ENCODE measurements at regions not wholly inside any gene's neighbourhood (a gene's known extent, or its start where the extent isn't known, plus 50 kb on each side); places are given as distances from the start of the nearest gene placed in this dataset.

DNA sequence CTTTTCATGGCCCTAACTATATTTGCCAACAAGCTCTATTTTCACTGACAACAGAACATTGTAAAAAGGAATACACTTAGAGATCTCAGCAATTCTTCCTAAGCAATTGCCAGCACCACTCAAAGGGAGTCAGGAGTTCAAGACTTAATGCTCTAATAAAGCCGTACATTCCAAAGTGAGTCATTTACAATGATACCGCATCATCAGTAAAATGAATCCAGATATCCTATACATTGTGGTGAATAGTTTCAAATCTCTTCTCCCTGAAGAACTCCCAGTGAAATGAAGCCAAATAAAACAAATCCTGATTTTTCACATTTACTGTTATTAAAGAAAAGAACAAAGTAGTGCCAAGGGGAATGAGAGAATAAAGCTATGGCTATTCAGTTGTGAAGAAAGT is 2898.7 kb upstream of the PCDH20 start:
- Mint-ChIP-seq H3K4me1 (no peaks in the 10 kb centered on the region), H3K27ac (no peak overlapping the region), H3K36me3 (ENCODE audit: low read depth) (no peaks in the 10 kb centered on the region), H3K4me3 (no peak overlapping the region), H3K27me3 (no peaks in the 10 kb centered on the region)
- ATAC-seq (no peak), DNase-seq (no peak)
- no peaks in the 10 kb centered on the region for H3K9me3 ChIP-seq (ENCODE audit: control insufficient read depth, low read length, poor library complexity, severe bottlenecking)

DNA sequence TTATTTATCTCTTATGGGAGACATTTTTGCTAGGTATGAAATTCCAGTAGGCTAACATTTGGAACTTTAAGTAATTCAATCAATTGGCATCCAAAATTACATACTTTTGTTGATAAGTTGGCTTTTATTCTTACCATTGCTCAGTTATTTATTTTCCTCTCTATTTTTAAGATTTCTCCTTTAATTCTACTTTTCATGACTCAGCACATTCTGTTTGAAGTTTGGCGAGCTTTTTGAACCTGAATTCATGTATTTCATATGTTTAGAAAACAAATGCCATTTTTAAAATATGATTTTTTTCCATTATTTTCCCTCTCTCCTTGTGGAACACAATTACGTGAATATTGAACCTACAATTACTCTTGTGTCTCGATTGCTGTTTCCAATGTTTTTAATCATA is 2896.3 kb upstream of the PCDH20 start:
- Mint-ChIP-seq H3K36me3 (ENCODE audit: low read depth) (no peaks in the 10 kb centered on the region), H3K4me1 (no peaks in the 10 kb centered on the region), H3K27ac (no peak overlapping the region), H3K27me3 (no peaks in the 10 kb centered on the region), H3K4me3 (no peak overlapping the region)
- no peaks in the 10 kb centered on the region for H3K9me3 ChIP-seq (ENCODE audit: control insufficient read depth, low read length, poor library complexity, severe bottlenecking)
- no peak for ATAC-seq
- DNase-seq: no peak

DNA sequence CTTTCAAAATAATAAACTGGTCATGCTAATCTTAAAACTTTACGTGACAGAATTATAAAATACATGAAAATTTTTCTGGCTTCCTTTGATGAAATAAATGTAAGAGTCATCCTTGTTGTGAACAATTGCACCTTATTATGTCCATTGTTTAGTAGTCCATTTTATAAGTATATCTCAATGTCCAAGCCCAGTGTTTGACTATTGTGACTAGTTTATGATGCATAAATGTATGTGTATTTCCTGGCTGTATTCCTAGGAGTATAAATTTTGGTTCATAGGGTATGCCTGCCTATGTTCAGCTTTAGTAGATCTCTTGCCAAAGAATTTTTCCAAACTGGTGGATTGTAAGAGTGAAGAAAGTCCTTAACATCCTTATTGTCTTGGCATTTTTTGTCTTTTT is 2895.5 kb upstream of the PCDH20 start:
- Mint-ChIP-seq H3K4me1 (no peaks in the 10 kb centered on the region), H3K36me3 (ENCODE audit: low read depth) (no peaks in the 10 kb centered on the region), H3K27ac (no peak overlapping the region), H3K4me3 (no peak overlapping the region), H3K27me3 (no peaks in the 10 kb centered on the region)
- H3K9me3 ChIP-seq (ENCODE audit: control insufficient read depth, low read length, poor library complexity, severe bottlenecking): no peaks in the 10 kb centered on the region
- DNase-seq (no peak), ATAC-seq (no peak)

DNA sequence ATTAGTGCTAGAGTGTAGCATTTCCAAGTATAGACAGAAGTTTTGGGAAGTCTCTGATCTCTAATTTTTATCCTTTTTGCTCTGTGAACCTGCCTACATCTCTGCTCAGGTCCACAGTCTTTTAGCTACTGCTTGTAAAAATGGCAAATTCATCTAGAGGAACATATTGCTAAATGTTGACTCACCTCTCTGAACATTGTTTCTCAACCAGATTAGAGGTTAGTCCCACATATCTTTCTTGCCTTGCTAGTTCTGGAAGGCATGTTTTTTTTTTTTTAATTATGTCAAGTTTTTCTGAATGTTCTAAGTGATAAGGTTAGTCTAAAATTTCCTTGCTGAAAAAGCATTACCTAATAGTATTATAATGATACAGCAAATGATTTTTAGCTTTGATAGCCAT is 2889.6 kb upstream of the PCDH20 start:
- ATAC-seq (no peak), DNase-seq (no peak)
- H3K27ac Mint-ChIP-seq: no peak overlapping the region
- no peaks in the 10 kb centered on the region for H3K27me3 Mint-ChIP-seq
- H3K4me1 Mint-ChIP-seq: no peaks in the 10 kb centered on the region
- H3K36me3 Mint-ChIP-seq (ENCODE audit: low read depth): no peaks in the 10 kb centered on the region
- H3K9me3 ChIP-seq (ENCODE audit: control insufficient read depth, low read length, poor library complexity, severe bottlenecking): no peaks in the 10 kb centered on the region
- no peak overlapping the region for H3K4me3 Mint-ChIP-seq

DNA sequence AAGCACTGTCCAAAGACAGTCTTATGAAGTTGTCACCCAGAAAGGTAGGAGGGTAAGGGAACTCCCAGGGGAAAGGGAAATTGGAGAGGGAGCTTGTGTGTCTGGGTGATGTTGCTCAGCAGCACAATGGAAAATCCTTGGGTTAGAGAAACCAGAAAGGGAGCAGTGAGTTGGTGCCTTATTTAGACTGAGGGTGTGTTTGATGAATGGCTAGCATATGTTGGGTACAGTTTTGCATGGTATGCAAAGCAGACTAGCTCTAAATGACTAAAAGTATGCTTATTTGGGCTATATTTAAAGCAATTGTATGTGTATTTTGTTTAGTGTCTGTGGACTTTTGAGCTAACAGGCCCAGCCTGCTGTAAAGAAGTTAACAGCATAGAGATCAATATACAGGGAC is 2884.6 kb upstream of the PCDH20 start:
- Mint-ChIP-seq H3K4me1 (no peaks in the 10 kb centered on the region), H3K4me3 (no peak overlapping the region), H3K27ac (no peak overlapping the region), H3K36me3 (ENCODE audit: low read depth) (peaks cover 2% of the 10 kb centered on the region), H3K27me3 (no peaks in the 10 kb centered on the region)
- DNase-seq (no peak), ATAC-seq (no peak)
- no peaks in the 10 kb centered on the region for H3K9me3 ChIP-seq (ENCODE audit: control insufficient read depth, low read length, poor library complexity, severe bottlenecking)

DNA sequence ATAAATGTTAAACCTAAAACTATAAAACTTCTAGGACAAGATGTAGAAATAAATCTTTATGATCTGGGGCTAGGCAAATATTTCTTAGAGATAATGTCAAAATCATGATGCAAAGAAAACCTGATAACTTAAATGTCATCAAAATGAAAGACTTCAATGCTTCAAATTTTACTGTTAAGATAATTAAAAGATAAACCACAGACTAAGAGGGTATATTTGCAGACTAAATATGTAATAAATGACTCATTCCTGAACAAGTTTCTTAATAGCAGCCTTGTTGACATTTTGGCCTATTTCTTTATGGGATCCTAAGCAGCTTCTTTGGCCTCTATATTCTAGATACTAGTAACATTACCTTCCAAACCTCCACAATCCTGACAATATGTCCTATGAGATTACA is 2878.3 kb upstream of the PCDH20 start:
- H3K9me3 ChIP-seq (ENCODE audit: control insufficient read depth, low read length, poor library complexity, severe bottlenecking): no peaks in the 10 kb centered on the region
- DNase-seq (no peak), ATAC-seq (no peak)
- H3K27me3 Mint-ChIP-seq: no peaks in the 10 kb centered on the region
- no peak overlapping the region for H3K4me3 Mint-ChIP-seq
- H3K27ac Mint-ChIP-seq: no peak overlapping the region
- no peaks in the 10 kb centered on the region for H3K36me3 Mint-ChIP-seq (ENCODE audit: low read depth)
- no peaks in the 10 kb centered on the region for H3K4me1 Mint-ChIP-seq

DNA sequence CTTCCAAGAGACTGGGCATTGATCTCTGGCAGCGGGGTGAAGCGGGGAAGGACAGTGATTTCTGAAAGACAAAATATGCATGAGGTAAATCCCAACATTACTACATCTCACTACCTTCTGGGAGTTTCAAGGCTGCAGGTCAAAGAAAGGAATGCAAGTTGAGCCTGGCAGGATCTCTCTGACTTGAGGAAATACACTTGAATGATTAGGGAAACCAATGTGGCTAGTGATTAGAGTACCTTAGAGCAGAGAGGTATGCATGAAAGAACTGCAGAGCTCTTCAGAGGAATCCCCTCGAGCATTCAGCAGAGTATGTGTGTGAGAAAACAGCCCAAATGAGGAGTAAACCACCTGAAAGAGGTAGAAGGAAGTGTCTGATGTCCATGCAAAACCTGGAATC is 2874.1 kb upstream of the PCDH20 start:
- Mint-ChIP-seq H3K36me3 (ENCODE audit: low read depth) (no peaks in the 10 kb centered on the region), H3K4me1 (no peaks in the 10 kb centered on the region), H3K27me3 (no peaks in the 10 kb centered on the region), H3K27ac (no peak overlapping the region), H3K4me3 (no peak overlapping the region)
- ATAC-seq (no peak), DNase-seq (no peak)
- H3K9me3 ChIP-seq (ENCODE audit: control insufficient read depth, low read length, poor library complexity, severe bottlenecking): no peaks in the 10 kb centered on the region

DNA sequence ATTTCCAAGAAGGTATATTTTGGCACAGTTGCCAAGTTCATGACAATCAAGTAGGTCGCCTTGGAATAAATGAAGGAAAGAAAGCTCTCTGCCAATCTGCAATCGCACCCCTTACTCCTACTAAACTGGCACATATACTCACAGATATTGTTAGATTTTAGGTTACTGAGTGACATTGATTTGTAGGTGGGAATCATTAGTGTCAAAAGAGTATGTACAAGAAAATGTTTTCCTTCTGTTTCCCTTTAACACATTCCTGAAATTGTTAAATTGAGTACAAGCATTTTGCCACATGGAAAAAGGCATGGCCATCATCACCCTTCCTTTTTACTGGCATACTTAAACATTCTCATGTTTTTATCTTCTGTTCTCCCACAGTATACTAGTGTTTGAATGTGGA is 2868.3 kb upstream of the PCDH20 start:
- Mint-ChIP-seq H3K27me3 (no peaks in the 10 kb centered on the region), H3K36me3 (ENCODE audit: low read depth) (no peaks in the 10 kb centered on the region), H3K4me1 (no peaks in the 10 kb centered on the region), H3K4me3 (no peak overlapping the region), H3K27ac (no peak overlapping the region)
- DNase-seq: no peak
- ATAC-seq: no peak
- no peaks in the 10 kb centered on the region for H3K9me3 ChIP-seq (ENCODE audit: control insufficient read depth, low read length, poor library complexity, severe bottlenecking)

DNA sequence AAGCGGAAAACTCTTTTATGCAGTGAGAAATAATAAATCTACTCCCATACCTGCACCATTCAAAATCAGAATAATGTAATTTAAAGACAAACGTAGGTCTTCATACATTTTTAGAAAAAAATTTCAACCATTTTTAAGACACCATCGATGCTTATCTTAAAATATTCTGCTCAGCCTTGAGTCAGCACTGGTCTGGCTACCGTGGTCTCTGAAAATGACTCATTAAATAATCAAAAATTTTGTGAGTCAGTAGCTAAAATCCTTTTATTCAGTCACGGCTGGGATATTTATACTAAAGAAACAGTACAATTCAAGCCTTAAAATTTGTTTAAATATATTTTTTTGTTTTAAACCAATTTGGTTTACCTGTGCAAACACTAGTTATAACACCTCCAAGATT is 2862.8 kb upstream of the PCDH20 start:
- Mint-ChIP-seq H3K27ac (no peak overlapping the region), H3K27me3 (no peaks in the 10 kb centered on the region), H3K4me1 (no peaks in the 10 kb centered on the region), H3K36me3 (ENCODE audit: low read depth) (no peaks in the 10 kb centered on the region), H3K4me3 (no peak overlapping the region)
- no peak for DNase-seq
- H3K9me3 ChIP-seq (ENCODE audit: control insufficient read depth, low read length, poor library complexity, severe bottlenecking): no peaks in the 10 kb centered on the region
- ATAC-seq: no peak

DNA sequence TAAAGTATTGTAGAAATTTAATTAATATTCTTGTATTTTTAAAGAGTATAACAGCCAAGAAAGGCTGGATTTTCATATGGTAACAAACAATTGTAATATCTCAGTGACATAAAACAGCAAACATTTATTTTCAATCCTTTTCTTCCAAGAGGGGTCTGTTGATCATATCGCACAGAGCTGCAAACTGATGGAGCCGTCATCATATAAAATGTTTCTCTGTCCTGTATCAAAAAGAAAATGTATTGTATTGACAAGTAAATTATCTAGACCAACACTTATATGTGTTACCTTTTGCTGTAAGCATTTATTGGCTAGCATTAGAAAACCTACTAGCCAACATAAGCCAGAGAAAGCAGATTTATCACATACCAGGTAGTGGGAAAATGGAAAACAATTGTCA is 2861.4 kb upstream of the PCDH20 start:
- Mint-ChIP-seq H3K27ac (no peak overlapping the region), H3K36me3 (ENCODE audit: low read depth) (no peaks in the 10 kb centered on the region), H3K4me3 (no peak overlapping the region), H3K4me1 (no peaks in the 10 kb centered on the region), H3K27me3 (no peaks in the 10 kb centered on the region)
- DNase-seq (no peak), ATAC-seq (no peak)
- no peaks in the 10 kb centered on the region for H3K9me3 ChIP-seq (ENCODE audit: control insufficient read depth, low read length, poor library complexity, severe bottlenecking)

DNA sequence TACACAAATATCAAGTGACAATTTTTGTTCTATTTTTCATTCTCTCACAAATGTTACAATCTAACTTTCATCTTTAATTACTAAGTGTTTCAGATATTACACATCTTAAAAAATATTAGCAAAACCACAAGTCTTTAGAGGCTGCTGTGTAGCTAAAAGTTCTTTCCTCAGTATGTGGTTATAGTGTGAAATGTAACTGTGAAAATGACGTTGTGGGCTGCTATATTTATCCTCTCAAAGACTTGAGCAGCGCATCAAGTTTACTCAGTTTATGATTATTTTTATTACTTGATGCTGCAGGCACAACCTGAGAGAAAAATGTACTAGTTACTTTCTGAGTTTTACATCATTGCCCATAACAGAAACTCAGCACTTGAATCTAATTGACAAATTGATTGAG is 2860.6 kb upstream of the PCDH20 start:
- DNase-seq (no peak), ATAC-seq (no peak)
- no peak overlapping the region for H3K27ac Mint-ChIP-seq
- no peaks in the 10 kb centered on the region for H3K4me1 Mint-ChIP-seq
- no peaks in the 10 kb centered on the region for H3K27me3 Mint-ChIP-seq
- H3K4me3 Mint-ChIP-seq: no peak overlapping the region
- no peaks in the 10 kb centered on the region for H3K9me3 ChIP-seq (ENCODE audit: control insufficient read depth, low read length, poor library complexity, severe bottlenecking)
- no peaks in the 10 kb centered on the region for H3K36me3 Mint-ChIP-seq (ENCODE audit: low read depth)

DNA sequence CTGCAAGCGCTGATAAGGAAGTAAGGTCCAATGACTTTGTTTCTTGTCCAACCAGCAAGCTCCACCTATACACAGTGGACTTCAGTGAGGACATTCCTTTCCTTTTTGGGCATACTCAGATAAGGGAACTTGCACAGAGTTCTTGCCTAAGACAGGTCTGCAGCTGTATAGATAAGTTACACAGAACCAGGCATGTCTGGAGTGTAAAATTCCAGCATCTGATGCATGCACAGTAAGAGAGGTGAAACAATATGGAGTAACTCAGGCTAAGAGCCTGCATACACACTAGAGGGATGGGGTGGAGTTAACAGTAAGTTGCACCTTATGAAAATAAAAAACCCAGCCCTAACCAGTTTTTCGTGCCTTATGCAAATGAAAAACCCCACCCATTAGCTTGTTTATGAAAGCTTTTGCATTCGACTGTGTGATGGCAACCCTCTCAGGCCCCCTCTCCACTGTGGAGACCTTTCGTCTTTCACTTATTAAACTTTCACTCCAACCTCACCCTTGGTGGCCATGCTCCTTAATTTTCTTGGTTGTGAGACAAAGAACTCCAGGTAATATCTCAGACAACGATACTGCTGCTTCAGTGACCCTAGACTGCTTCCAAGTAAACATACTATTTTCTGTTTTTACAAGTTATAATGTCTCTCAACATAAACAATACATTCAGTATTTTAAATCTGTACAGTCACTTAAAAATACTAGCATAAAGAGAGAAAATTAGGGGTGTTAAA is 2859.0 kb upstream of the PCDH20 start:
- no peak for DNase-seq
- no peak for ATAC-seq
- H3K27me3 Mint-ChIP-seq: no peaks in the 10 kb centered on the region
- no peaks in the 10 kb centered on the region for H3K9me3 ChIP-seq (ENCODE audit: control insufficient read depth, low read length, poor library complexity, severe bottlenecking)
- no peaks in the 10 kb centered on the region for H3K4me1 Mint-ChIP-seq
- no peak overlapping the region for H3K27ac Mint-ChIP-seq
- no peak overlapping the region for H3K4me3 Mint-ChIP-seq
- no peaks in the 10 kb centered on the region for H3K36me3 Mint-ChIP-seq (ENCODE audit: low read depth)

DNA sequence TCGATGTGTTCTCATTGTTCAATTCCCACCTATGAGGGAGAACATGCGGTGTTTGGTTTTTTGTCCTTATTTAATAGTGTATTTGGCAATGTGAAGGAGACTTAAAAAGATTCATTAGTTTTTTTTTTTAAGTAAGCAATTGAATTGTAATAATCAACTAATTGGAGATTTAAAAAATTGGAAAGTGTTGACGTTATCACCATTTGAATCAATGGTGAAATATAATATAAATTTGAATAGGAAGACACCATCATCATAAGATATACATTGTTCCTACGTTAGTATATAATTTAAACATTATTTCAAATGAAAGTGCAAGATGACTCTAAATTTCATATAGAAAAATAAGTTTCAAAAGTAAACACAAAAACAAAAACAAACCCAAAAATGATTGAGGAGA is 2858.1 kb upstream of the PCDH20 start:
- ATAC-seq (no peak), DNase-seq (no peak)
- Mint-ChIP-seq H3K27me3 (no peaks in the 10 kb centered on the region), H3K27ac (no peak overlapping the region), H3K4me3 (no peak overlapping the region), H3K36me3 (ENCODE audit: low read depth) (no peaks in the 10 kb centered on the region), H3K4me1 (no peaks in the 10 kb centered on the region)
- no peaks in the 10 kb centered on the region for H3K9me3 ChIP-seq (ENCODE audit: control insufficient read depth, low read length, poor library complexity, severe bottlenecking)

DNA sequence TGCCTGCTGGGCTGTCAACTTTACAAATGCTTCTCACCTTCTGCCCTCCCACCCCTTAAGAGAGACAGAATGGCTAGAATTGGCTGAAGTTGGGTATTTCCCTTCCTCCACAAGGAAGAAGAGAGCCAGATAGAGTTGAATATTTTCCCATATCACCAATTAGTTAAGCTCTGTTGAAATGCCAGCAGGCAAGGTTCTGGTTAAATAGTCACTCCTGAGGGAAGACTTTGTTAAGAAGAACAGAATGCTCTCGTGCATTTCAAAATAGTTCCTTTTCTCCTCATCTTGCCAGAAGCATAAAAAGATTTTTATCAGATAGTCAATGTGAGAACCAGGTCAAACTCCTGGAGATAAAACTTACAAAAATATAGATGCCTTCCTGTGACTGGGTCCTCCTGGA is 2857.0 kb upstream of the PCDH20 start:
- no peaks in the 10 kb centered on the region for H3K36me3 Mint-ChIP-seq (ENCODE audit: low read depth)
- H3K27me3 Mint-ChIP-seq: no peaks in the 10 kb centered on the region
- H3K4me3 Mint-ChIP-seq: no peak overlapping the region
- ATAC-seq (no peak), DNase-seq (no peak)
- H3K9me3 ChIP-seq (ENCODE audit: control insufficient read depth, low read length, poor library complexity, severe bottlenecking): no peaks in the 10 kb centered on the region
- no peak overlapping the region for H3K27ac Mint-ChIP-seq
- no peaks in the 10 kb centered on the region for H3K4me1 Mint-ChIP-seq

Measured in T-helper 17 cell (primary cell).